Sciatic nerve (tissue), 2 donors: ENCODE measurements at regions not wholly inside any gene's neighbourhood (a gene's known extent, or its start where the extent isn't known, plus 50 kb on each side); places are given as distances from the start of the nearest gene placed in this dataset.
A peak's percentile ranks its signal among the peaks of the same experiment; 100 is the strongest.
"Not testable (repeated sequence)": the region's sequence is repeated elsewhere in the genome, so short reads cannot be mapped to it uniquely, and the experiment has no call there.

Experiments
- ATAC-seq: fragments of 200-7000 bp; cut with Tn5 transposase; one replicate; pipeline ENCODE4 v1.9.1; 2020; ENCODE audit warnings: mild to moderate bottlenecking, moderate library complexity
- DNase-seq: peaks from one replicate; pipeline ENCODE4 v3.0.0-alpha.2; 2020; ENCODE audit warnings: low spot score
- intact Hi-C: fragments of 100-400 bp; cut with DNase I; formaldehyde crosslinking; loops from one replicate; pipeline ENCODE4 v1.14.2; 2022
- donor health status: DM: no; HTN: no; CAD: no.
- donor health status: DM: no; HTN: no; CAD: no.

DNA sequence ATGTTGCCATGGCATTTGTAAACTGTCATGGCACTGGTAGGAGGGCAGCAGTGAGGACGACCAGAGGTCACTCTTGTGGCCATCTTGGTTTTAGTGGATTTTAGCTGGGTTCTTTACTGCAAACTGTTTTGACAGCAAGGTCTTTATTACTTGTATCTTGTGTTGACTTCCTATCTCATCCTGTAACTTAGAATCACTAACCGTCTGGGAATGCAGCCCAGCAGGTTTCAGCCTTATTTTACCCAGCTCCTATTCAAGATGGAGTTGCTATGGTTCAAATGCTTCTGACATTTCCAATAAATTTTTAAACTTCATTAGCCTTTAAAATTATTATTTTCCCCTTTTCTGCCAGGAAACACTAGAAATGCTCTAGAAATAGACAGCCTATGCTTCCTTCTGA, 839.1 kb downstream of the NR2F1-AS1 start:
- intact Hi-C loops: no loop called here
- ATAC-seq (no peak), DNase-seq (no peak)

DNA sequence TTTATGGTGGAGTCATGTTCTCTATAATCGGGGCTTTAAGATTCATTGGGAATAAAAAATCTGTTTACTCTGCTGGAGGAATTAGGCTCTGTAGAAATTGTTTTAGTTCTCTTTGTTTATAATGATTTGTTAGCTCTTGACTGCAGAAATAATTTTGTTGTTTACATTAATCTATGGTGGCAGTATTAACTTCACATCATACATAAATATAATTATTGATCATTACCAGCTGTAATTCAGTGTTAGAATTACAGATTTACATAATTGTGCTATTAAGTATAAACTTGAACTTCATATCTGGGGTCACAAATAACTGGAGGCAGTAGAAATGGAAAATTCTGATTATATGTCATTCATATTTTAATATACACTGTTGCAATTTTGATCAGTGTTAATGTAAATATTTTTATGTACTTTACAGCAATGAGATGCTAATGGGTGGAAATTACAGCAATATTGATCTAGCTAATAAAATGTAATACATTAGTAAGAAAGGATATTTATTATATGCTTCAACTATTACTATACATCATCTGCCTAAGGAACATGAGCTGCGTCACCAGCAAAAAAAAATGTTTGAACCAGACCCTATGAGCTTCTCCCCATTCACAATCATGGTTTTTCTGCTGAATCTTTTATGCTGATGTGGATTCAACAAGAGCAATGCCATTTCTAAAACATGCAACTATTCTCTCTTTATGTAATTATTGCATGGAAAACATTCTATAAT, 846.6 kb downstream of the NR2F1-AS1 start:
- intact Hi-C loops: no loop called here
- DNase-seq (no peak), ATAC-seq (no peak)

DNA sequence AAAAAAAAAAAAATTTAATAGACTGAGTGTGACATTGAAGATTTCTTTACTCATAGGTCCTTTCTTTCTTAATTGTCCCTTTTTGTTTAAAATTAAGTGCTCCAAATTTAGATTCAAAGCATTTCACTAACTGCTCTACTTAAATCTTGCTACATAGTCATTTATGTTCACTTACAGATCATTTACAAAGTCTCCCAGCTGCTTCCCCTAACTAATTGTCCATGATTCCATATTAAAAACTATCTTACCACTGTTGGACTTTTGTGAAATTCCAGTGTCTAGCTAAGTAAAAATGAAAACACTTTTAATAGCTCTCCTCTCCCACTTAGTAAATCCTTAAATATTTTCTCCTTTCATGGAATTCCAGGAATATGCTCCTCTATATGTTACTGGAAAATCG, 850.5 kb downstream of the NR2F1-AS1 start:
- DNase-seq (no peak), ATAC-seq (no peak)
- intact Hi-C loops: no loop called here

DNA sequence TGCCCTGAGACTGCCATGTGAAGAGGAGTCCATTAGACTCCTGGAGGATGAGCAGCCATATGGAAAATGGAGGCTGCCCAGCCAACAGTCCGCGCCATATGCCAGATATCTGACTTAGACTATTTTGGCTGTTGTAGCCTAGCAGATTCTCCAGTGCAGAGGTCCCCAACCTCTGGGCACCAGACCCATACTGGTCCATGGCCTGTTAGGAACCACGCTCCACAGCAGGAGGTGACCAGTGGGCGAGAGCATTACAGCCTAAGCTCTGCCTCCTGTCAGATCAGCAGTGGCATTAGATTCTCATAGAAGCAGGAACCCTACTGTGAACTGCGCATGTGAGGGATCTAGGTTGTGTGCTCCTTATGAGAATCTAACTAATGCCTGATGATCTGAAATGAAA, 851.9 kb downstream of the NR2F1-AS1 start:
- intact Hi-C loops: no loop called here
- no peak for DNase-seq
- ATAC-seq: no peak

DNA sequence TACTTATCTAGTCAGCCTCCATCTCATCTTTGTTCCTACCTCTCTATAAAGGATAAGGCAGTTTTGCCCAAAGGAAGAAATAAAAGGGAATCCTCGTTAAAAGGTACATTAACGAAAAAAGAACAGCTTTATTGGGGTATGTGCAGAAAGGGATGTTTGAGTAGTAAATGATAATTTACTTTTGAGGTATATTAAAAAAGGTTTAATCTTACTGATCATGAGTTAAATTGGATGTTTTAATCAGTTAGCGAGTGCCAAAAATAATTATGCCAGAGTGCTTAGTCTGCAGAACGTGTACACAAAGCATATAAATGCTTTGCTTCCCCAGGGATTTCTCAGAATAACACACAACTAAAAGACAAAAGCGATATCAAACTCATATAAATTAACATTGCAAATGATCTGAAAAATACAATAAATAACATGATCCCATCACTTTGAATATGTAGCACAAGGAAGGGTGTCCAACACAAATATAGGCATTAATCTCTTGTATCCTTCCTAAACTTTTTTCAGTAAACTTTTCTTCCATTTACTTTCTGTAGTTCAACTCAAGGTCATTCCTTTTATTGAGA, 865.0 kb downstream of the NR2F1-AS1 start:
- intact Hi-C loops: no loop called here
- no peak for DNase-seq
- ATAC-seq: no peak

DNA sequence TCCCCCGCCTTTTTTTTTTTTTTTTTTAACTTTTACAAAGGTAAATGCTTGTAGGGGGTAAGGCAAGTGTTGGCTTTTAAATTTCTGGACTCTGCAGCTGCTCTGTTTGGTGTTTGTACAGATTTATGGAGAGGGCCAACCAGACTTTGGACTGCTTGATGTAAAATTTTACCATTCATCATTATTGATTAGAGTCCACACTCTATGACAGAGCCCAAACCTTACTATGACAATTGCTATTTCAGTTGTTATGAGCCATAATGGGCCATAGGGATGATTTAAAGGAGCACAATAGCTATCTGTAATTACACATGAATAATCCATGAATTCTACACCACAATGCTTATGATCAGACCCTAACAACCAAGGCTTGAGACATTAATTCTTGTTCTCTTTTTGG, 867.2 kb downstream of the NR2F1-AS1 start:
- intact Hi-C loops: no loop called here
- DNase-seq (no peak), ATAC-seq (no peak)

DNA sequence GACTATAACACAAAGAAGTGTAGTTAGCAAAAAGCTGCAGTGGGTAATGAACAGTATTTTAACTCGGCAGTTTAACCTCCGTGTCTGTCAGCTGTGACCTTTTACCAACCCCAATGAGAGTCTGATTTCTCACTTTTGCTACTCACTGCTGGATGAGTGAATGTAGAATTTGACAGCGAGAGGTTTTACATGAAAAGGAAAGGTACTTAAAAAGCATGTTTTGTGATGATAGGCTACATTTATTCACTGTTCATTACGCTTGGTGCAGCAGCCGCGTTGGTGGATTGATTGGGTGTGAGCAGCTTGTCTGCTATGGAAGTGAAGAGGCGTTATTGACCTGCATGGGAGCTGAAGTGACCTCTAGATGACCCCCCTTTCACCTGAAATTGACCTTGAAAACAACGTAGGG, 867.7 kb downstream of the NR2F1-AS1 start:
- ATAC-seq: no peak
- intact Hi-C loops: no loop called here
- no peak for DNase-seq

DNA sequence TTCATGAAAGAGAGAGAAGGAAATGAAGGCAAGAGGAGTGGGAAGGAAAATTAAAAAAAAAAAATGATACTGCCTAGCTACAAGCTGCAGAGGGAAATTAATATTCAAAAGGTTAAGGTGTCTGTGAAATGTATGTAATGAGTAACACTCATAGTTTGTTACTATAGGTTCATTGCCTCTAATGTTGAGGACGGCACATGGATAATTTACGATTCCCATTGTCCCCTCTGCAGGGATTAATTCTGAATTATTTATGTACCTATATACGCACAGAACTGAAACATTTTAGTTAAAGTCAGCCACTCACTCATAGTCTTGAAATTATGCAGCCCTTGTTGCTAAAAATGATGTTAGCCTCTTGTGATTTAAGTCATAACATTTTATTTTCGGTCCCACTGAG, 869.1 kb downstream of the NR2F1-AS1 start:
- intact Hi-C loops: no loop called here
- no peak for DNase-seq
- ATAC-seq: no peak

DNA sequence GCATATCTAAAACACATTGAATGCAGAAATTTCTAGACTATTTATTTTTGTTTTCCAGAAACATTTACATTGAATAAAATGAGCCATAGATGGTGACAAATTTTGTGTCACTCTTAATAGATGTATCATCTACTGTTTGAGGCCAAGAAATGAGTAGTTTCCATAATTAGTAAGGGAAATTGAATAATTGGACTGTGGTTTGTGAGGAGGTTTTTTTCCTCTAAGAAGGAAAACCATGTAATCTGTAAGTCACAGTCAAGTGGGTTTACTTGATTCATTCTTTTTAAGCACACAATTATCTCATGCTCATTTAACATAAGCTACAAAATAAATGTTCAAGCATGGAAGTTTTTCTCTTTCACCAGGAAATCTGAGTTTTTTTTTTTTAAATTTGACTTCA, 876.4 kb downstream of the NR2F1-AS1 start:
- DNase-seq (no peak), ATAC-seq (no peak)
- intact Hi-C loops: no loop called here

DNA sequence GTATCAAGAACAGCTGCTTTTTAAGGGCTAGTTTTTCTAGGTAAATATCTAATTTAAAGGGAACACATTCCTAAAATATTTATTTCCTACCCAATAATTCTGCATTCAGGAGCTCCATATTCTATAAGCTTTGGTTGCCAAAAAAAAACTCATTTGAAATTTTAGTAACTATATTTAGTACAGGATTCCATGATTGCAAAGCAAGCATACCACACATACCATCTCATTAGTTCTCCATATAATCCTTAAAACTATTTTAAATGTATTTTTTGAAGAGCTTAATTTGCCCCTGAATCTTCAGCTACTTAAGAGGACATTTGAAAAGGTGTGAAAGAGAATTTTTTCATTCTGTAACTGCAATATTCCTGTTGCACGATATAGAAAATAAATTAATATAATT, 877.0 kb downstream of the NR2F1-AS1 start:
- intact Hi-C loops: no loop called here
- no peak for ATAC-seq
- DNase-seq: no peak

DNA sequence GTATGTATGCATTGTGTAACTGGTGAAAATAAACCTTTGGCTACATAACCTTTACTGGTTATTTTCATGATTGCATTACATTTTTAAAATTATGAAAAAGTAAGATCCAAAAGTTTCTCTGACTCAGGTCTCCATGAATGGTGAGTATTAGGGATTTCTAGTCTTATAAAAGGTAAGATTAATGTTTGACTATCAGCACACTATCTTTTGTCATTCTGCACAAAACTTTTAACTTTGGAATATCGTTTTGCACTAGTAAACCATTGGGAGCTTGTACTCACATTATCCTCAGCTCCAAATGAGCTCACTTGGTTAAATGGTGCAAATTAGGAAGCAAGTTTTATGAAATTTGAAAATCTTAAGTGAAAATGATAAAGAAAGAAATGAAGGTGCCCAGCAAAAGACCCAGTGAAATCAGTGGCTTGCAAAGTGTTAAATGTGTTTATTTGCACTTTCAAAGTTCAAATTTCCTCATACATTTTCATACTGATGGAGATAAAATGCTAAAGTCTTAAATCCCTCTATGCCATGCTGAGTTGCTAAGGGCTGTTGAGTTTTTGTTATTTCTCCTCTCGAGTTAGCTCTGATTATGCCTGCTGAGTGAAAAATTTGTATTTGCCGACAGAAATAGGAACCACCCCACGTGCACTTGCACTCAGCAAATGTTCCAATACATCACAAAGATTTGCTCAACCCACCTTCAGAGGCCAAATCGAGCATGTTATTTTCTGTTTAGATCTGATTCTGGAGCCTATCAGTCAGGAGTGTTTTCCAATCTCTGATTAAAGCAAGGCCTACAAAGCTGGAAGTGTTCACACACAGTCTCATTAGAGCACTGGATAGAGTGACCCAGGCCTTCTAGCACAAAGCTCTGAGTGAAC, 885.7 kb downstream of the NR2F1-AS1 start:
- DNase-seq: no peak
- no peak for ATAC-seq
- intact Hi-C loops: no loop called here

DNA sequence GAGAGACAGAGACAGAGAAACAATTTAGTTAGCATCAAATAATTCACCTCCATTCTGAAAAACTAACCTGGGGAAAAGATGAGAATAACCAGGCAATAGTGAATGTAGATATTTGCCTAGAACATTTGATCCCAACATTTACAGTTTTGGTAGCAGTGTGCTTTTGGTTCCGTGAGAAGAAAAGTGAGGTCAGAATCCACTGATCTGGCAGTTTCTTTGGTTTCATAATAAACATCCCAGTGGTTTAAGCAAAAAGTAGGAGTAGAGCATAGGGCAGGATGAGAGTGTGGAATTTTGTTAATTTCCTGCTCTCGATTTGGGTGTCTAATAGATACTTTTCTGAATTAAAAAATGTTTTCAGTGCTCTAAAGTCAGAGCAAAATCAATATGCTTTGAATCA, 887.0 kb downstream of the NR2F1-AS1 start:
- no peak for DNase-seq
- no peak for ATAC-seq
- intact Hi-C loops: no loop called here

DNA sequence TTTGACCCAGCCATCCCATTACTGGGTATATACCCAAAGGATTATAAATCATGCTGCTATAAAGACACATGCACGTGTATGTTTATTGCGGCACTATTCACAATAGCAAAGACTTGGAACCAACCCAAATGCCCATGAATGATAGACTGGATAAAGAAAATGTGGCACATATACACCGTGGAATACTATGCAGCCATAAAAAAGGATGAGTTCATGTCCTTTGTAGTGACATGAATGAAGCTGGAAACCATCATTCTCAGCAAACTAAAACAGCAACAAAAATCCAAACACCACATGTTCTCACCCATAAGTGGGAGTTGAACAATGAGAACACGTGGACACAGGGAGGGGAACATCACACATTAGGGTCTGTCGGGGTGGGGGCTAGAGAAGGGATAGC, 889.1 kb downstream of the NR2F1-AS1 start:
- DNase-seq, intact Hi-C loops, ATAC-seq: not testable (repeated sequence)

DNA sequence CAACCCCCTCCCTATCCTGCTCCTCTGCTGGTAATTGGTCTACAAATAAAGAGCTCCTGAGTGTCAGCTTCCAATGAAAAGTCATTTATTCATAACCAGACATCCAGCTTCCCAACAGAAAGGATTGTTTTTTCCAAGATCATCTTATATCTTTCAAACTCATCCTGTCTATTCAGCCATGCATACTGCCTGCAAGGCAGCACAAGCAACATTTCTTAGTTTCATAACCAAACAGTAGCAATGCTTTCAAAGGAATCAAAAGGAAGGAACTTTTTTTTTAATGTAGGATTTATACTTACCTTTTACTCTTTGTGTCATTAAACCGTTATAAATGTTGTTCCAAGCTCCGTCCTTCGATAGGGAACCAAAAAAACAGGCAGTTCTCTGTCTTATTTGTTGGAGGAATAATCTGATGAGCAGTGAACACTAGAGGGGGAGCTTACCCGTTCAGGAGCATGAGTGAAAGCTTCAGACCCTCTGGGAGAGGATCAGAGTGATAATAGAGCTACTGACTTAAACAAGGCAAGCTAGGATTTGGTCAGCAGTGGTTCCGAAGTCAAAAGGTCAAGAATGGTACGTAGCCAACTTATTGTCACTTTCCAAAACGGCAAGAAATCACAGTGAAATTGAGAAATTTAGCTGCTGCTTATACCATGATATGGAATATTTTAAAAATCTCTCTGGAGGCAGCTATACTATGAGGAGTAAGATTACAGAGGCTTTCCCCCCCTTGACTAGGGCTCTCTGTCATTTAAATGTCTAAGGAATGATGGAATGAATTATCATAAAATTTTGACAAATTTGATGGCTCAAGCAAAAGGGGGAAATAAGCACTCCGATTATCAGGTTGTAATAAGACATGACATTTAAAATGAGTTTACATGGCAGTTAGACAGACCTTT, 892.9 kb downstream of the NR2F1-AS1 start:
- ATAC-seq (peak; percentile 93), DNase-seq (no peak)
- intact Hi-C loops: no loop called here

DNA sequence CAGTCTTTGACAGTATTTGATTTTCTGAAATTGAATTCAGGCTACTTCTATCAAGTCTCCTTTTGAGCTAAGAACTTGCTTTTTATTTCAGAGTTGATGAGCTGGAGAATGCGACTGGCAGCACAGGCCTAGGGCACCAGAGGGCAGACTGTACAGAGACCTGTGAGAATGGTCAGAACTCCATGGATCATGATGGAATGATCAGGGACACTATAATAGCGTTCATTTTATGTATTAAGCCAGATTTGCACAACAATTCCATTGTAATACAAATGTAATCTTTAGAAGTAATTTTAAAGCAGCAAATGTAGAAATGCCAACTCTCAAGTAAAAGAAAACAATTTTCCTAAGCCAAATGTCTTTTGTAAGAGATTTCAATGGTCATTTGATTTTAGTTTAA, 902.4 kb downstream of the NR2F1-AS1 start:
- peak; percentile 62 for ATAC-seq
- intact Hi-C loops: no loop called here
- DNase-seq: no peak

DNA sequence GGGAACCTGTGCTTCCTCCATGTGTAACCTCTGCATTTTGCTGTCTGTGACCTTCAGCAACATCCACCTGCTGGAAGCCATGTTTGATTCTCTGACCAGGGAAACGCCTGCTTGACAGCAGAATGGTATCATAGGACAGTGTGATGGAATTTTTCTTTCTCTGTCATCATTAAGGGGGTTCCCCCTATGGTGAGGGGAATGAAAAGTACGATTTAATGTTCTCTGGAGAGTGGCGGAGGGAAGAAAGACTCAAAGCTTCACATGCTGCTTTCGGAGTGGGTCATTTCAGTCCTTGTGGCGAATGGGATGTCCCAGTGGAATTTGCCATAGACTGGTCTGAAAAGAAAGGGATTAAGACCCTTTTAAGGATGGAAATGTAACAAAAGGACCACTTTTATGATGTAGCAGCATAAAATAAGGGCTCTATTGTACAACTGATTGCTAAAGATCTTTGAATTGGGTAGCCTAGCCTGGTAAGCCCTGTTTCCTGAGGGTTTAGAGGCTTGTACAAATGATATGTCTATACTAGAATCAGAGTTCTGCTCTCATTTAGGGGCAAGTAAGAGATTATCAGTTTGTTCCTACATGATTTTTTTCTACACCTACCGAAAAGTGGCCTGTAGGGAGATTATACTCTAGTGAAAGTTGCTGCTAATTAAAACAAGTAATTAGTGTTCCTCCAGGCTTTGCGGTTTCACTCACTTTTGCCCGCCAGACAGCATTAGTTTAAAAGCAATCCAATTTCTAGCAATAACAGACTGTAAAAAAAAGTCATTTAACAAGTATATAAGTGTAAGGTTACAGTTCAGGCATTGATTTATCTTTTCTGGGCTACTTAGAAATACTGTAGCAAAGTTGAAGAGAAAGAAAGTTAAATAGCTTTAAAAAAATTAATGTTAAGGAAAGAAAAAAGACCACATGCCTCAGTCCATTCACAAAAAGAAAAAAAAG, 904.5 kb downstream of the NR2F1-AS1 start:
- intact Hi-C loops: no loop called here
- ATAC-seq (no peak), DNase-seq (no peak)

DNA sequence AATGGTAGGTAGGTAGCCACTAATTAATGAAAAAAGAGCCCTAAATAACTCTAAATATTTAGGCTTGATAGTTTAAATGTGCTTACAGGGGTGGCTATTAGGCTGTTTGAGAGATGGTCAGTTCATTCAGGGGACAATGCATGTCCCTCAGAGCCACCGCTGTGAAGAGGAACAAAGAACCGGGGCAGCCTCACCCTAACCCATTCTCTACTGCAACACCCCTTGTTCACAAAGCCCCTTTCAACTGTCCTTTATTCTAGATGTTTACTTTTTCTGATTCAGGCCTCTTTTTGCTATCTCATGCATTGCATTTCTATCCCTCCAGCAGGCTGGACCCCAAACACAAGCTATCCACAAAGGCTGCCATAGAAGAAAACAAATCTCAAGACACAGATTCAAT, 906.7 kb downstream of the NR2F1-AS1 start:
- intact Hi-C loops: no loop called here
- DNase-seq (no peak), ATAC-seq (no peak)

DNA sequence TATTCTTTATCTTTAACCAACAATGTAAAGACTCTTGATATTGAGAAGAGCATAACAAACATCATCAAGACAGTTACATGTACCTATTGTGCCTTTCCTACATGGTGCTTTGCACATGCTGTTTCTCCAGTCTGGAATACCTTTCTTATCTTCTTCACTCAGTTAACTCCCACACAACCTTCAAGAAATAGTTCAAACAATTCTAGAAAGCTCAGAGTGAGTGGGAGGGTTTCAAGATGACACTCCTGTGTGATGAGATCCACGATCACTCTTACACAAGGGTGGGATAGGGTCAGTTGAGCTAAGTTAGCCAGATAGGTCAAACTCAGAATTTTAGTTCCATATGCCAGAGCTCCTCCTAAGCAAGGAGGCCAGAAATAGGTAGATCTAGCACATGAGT, 915.5 kb downstream of the NR2F1-AS1 start:
- DNase-seq (no peak), ATAC-seq (no peak)
- intact Hi-C loops: no loop called here
